H54 (cell line): ENCODE measurements at regions not wholly inside any gene's neighbourhood (a gene's known extent, or its start where the extent isn't known, plus 50 kb on each side); places are given as distances from the start of the nearest gene placed in this dataset.
A peak's percentile ranks its signal among the peaks of the same experiment; 100 is the strongest.
"Not testable (repeated sequence)": the region's sequence is repeated elsewhere in the genome, so short reads cannot be mapped to it uniquely, and the experiment has no call there.

Experiments used
- DNase-seq: peaks from one replicate; pipeline ENCODE4 v3.0.0; 2011; ENCODE audit warnings: low spot score, mixed read lengths; ENCODE audit not compliant: insufficient read length
- FAIRE-seq: peaks from 3 replicates; lab custom pipeline; 2011; peaks lifted over from hg19 to GRCh38; lab: Jason Lieb, UNC
- POLR2A ChIP-seq: IDR thresholded peaks from 2 replicates; pipeline ENCODE4 v1.6.1; 2011; ENCODE audit warnings: low read depth, mild to moderate bottlenecking, low read length

DNA sequence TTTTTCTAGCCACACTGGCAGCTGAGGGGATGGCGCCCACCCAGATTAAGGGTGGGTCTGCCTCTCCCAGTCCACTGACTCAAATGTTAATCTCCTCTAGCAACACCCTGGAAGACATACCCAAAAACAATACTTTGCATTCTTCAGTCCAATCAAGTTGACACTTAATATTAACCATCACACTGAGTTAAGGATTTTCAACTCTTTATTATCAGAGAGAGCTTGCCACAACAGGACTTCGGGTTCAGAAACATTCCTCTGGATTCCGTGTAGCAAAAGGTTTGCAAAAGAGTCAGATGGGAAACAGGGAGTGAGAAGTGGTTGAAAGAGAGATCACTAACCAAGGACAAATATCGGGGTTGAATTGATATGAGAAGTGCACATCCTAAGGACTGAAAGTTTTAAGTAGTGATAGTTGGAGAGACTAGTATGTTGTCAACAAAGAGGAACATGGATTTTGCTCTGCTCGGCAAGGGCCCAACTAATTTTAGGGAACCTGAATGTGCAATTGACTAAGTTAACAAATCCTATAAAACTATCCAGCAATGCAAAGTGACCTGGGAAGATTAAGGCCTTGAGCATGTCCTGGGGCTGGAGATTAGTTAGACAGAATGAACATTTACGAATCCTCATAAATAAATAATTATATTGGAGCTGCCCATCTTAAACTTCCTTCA is 137.0 kb upstream of the TENT5A start:
- no peak for DNase-seq
- no peak for TF ChIP-seq POLR2A
- FAIRE-seq, result no peak

DNA sequence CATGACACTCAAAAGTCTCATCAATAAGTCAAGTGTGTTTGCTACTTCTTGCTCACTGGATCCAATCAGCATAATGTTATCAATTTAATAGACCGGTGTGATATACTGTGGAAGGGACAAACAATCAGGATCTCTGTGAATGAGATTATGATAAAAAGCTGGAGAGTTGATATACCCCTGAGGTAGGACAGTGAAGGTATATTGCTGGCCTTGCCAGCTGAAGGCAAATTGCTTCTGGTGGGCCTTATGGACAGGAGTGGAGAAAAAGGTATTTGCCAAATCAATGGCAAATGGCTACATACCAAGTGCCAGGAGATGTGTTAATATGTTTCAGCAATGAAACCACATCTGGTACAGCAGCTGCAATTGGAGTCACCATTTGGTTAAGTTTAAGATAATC is 134.4 kb upstream of the TENT5A start:
- not testable (repeated sequence) for FAIRE-seq, DNase-seq

DNA sequence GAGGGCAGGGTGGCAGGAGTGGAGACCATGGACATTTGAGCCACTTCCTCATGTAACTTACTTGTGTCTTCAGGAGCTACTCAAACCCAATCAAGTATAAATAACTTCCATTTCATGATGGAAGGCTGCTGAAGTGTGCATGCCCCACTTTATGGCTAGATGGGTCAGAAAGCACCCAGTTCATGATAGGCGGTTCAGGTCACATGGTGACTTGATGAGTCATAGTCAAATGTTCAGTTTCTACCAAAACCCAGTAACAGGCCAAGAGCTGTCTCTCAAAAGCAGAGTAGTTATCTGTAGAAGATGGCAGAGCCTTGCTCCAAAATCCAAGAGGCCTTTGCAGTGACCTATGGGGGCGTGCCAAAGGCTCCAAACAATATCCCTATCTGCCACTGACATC is 133.7 kb upstream of the TENT5A start:
- FAIRE-seq, result no peak
- no peak for TF ChIP-seq POLR2A
- DNase-seq, result no peak

- DNase-seq, result no peak
- no peak for TF ChIP-seq POLR2A
- FAIRE-seq, result no peak
Measured at GRCh38 chr6:81881660-81882059, 129.2 kb upstream of the TENT5A start.

- no peak for TF ChIP-seq POLR2A
- DNase-seq (no peak), FAIRE-seq (no peak)
Measured at GRCh38 chr6:81878479-81878878, 126.0 kb upstream of the TENT5A start.

DNA sequence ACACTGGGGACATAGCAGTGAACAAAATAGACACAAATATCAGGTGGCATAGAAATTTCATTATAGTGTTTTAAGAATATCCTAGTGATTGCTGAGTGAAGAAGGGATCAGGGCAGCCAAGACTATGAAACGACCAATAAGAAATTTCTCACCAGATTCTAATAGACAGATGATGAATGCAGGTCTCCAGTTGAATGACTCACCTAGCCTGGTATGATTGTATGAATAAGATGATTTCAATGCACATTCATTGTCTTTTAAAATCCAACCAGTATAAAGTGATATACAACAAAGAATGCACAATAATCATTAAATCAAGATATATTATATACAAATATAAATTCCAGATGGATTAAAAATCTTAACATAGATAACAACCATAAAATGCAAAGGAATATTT is 124.5 kb upstream of the TENT5A start:
- FAIRE-seq, result peak; percentile 71
- DNase-seq, result peak; percentile 19
- no peak for TF ChIP-seq POLR2A

GRCh38 chr6:81875782-81876293 is 123.4 kb upstream of the TENT5A start:
- TF ChIP-seq POLR2A, result no peak
- FAIRE-seq, result peak; percentile 11

GRCh38 chr6:81869749-81870508 is 117.4 kb upstream of the TENT5A start:
- FAIRE-seq, DNase-seq: not testable (repeated sequence)

More at GRCh38 chr6:81875782-81876293, 123.4 kb upstream of the TENT5A start:
- DNase-seq, result no peak

DNA sequence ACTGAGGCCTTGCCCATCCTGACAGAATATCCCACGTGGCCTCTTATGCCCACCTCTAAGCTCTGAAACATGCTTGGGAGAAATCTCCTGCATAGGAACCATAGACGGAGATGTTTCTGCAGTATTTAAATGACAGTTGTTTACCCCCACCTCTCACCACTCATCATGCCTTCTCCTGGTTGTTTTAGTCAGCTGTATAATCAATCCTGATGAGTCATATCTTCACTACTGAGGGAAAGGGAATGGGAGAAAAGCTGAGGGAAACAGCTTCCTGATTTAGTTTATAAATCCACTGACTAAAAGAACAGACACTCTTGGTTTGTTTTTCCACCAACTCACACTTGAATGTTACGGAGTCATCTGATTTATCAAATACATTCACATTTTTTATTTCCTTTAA is 113.2 kb upstream of the TENT5A start:
- no peak for TF ChIP-seq POLR2A

GRCh38 chr6:81864124-81864523 is 111.6 kb upstream of the TENT5A start:
- no peak for TF ChIP-seq POLR2A
- DNase-seq (no peak), FAIRE-seq (no peak)

More for the DNA sequence above, 113.2 kb upstream of the TENT5A start:
- FAIRE-seq, result peak; percentile 93
- peak; percentile 25 for DNase-seq

DNA sequence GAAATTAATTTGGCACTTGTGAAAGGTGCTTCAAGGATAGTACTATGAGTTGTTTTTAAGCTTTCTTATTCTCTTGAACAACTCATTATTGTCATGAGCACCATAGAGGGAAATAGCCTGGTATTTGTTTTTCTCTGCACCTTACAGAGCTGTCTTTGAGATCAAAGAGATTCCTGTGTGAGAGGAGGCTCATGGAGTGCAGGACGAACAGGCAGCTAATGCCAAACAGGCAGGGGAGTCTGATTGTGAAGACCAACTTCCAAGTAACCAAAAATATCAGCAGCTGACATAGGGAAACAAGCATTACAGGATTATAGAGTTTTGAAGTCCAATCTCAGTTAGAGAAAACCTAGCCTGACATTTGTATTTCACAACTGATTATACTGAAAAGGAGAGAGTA is 110.6 kb upstream of the TENT5A start:
- FAIRE-seq (peak; percentile 27), DNase-seq (no peak)
- no peak for TF ChIP-seq POLR2A

DNA sequence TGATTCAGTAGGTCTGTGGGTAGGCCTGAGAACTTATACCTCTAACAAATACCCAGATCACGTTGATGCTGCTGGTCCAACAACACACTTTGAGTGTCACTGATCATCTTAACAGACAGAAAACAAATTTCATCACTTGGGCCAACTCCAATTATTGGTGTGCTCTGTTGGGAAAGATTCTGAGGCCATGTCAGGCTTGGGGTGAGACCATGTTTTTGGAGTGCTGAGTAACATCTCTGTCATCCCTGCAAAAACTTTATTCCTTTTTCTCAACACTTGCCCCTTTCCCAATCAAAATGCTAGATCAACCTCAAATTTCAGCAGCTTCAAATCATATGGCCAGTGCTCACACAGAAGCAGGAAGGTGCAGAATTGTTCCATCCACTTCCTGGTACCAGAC is 108.8 kb upstream of the TENT5A start:
- FAIRE-seq, result peak; percentile 61
- no peak for DNase-seq
- TF ChIP-seq POLR2A, result no peak

DNA sequence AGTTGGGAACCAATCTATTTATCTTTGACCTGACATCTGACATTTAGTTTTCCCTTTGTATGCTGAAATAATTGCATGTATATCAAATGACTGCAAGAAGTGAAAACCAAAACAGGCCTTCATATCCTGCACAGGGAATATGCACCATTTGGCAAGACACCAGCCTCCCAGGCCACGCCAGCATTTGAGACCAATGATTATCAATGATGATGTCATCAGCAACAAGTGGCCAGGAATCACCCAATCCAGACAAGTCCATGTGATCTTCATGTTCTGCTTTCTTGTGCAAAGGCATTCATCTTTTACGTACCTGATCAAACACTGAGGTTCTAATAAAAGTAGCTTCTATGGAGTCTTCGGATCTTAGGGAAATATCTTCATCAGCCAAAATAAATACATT is 107.4 kb upstream of the TENT5A start:
- no peak for TF ChIP-seq POLR2A
- FAIRE-seq (no peak), DNase-seq (no peak)

DNA sequence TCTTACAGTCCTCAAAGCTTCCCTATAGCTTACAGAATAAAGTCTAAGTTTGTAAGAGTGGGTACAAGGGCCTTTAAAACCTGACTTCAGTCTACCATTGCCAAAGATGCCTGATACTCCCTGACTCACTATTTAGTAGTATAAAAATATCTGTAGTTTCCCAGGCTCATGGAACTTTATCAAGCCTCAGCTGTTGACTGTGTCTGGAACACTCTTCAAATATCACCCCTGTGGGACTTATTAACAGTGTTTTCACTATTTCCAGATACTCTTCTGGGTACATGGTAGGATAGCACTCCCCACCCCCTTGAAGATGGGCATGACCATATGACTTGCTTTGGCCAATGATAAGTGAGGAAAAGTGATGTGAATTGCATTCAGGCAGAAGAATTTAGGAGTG is 105.3 kb upstream of the TENT5A start:
- no peak for FAIRE-seq
- DNase-seq, result no peak
- no peak for TF ChIP-seq POLR2A

GRCh38 chr6:81856872-81857271 is 104.4 kb upstream of the TENT5A start:
- FAIRE-seq (no peak), DNase-seq (no peak)
- no peak for TF ChIP-seq POLR2A
